Mucosa of gallbladder (tissue), 1 donor: ENCODE measurements at regions not wholly inside any gene's neighbourhood (a gene's known extent, or its start where the extent isn't known, plus 50 kb on each side); places are given as distances from the start of the nearest gene placed in this dataset.

Experiments
- DNase-seq: peaks from one replicate; pipeline ENCODE4 v3.0.0-alpha.2; 2020; ENCODE audit warnings: low spot score
- donor health status: DM: no; HTN: no; CAD: no.

GRCh38 chr12:67498991-67499390 lies 149.6 kb upstream of the DYRK2 start:
- no peak for DNase-seq

GRCh38 chr12:67501362-67501761 lies 147.2 kb upstream of the DYRK2 start:
- DNase-seq, result no peak

GRCh38 chr12:67504026-67504425 lies 144.5 kb upstream of the DYRK2 start:
- no peak for DNase-seq

- DNase-seq, result no peak
These were observed 141.8 kb upstream of the DYRK2 start for GRCh38 chr12:67506739-67507138.

GRCh38 chr12:67508830-67509229 lies 139.7 kb upstream of the DYRK2 start:
- no peak for DNase-seq

- DNase-seq, result no peak
These were observed 138.7 kb upstream of the DYRK2 start for GRCh38 chr12:67509666-67510386.

- no peak for DNase-seq
These were observed 136.5 kb upstream of the DYRK2 start for GRCh38 chr12:67512061-67512460.

GRCh38 chr12:67514502-67514901 lies 134.0 kb upstream of the DYRK2 start:
- DNase-seq, result no peak

- DNase-seq, result peak; percentile 45
These were observed 132.7 kb upstream of the DYRK2 start for GRCh38 chr12:67515679-67516340.

- peak; percentile 55 for DNase-seq
These were observed 131.2 kb upstream of the DYRK2 start for GRCh38 chr12:67517181-67517887.

GRCh38 chr12:67519484-67520433 lies 128.8 kb upstream of the DYRK2 start:
- DNase-seq, result no peak

GRCh38 chr12:67520606-67521005 lies 127.9 kb upstream of the DYRK2 start:
- DNase-seq, result no peak

GRCh38 chr12:67522222-67522621 lies 126.3 kb upstream of the DYRK2 start:
- DNase-seq, result no peak

- DNase-seq, result no peak
These were observed 125.0 kb upstream of the DYRK2 start for GRCh38 chr12:67523538-67523937.

- DNase-seq, result no peak
These were observed 123.5 kb upstream of the DYRK2 start for GRCh38 chr12:67524861-67525616.

GRCh38 chr12:67525617-67525884 lies 123.0 kb upstream of the DYRK2 start:
- no peak for DNase-seq

GRCh38 chr12:67526129-67526528 lies 122.4 kb upstream of the DYRK2 start:
- DNase-seq, result no peak

- DNase-seq, result no peak
These were observed 117.5 kb upstream of the DYRK2 start for GRCh38 chr12:67531051-67531450.

- no peak for DNase-seq
These were observed 117.0 kb upstream of the DYRK2 start for GRCh38 chr12:67531501-67531900.

- no peak for DNase-seq
These were observed 115.4 kb upstream of the DYRK2 start for GRCh38 chr12:67533159-67533558.

GRCh38 chr12:67534046-67534445 lies 114.5 kb upstream of the DYRK2 start:
- DNase-seq, result no peak
